Naive B cell (primary cell): ENCODE measurements at regions not wholly inside any gene's neighbourhood (a gene's known extent, or its start where the extent isn't known, plus 50 kb on each side); places are given as distances from the start of the nearest gene placed in this dataset.

Experiments used
- ATAC-seq, 2 donors: fragments of 150-1000 bp; cut with Tn5 transposase; 2 replicates each; pipeline ENCODE4 v1.10.0; 2021; ENCODE audit warnings: low read depth in 2 of 2, mild to moderate bottlenecking in 2 of 2, moderate library complexity in 2 of 2
- DNase-seq: peaks from one replicate; pipeline ENCODE4 v3.0.0; 2022
- H3K27ac Mint-ChIP-seq, 6 donors: one replicate each; pipeline ENCODE4 v1.8.0; 2020 to 2022; ENCODE audit warnings: mild to moderate bottlenecking in 6 of 6, mixed read lengths in 6 of 6, moderate library complexity in 5 of 6, inconsistent platforms in 2 of 6
- H3K27me3 Mint-ChIP-seq, 3 donors: one replicate each; pipeline ENCODE4 v1.8.0; 2021 to 2022; ENCODE audit warnings: mixed read lengths in 3 of 3, mild to moderate bottlenecking in 1 of 3
- H3K36me3 Mint-ChIP-seq, 2 donors: one replicate each; pipeline ENCODE4 v1.8.0; 2020 to 2022; ENCODE audit warnings: mixed read lengths in 2 of 2, inconsistent platforms in 1 of 2, mild to moderate bottlenecking in 1 of 2
- H3K4me1 Mint-ChIP-seq, 3 donors: one replicate each; pipeline ENCODE4 v1.8.0; 2020 to 2022; ENCODE audit warnings: mixed read lengths in 3 of 3, inconsistent platforms in 1 of 3, mild to moderate bottlenecking in 1 of 3, moderate library complexity in 1 of 3
- H3K4me3 Mint-ChIP-seq, 8 donors: one replicate each; pipeline ENCODE4 v1.8.0; 2020 to 2022; ENCODE audit warnings: mild to moderate bottlenecking in 8 of 8, mixed read lengths in 8 of 8, moderate library complexity in 8 of 8, inconsistent platforms in 2 of 8
- H3K9me3 Mint-ChIP-seq, 7 donors: one replicate each; pipeline ENCODE4 v1.8.0; 2020 to 2022; ENCODE audit warnings: mixed read lengths in 7 of 7, mild to moderate bottlenecking in 5 of 7, inconsistent platforms in 2 of 7, moderate library complexity in 1 of 7

GRCh38 chr1:199784138-199784895, 243.2 kb upstream of the NR5A2 start:
- ATAC-seq = no peak
- no peak for DNase-seq
- Mint-ChIP-seq H3K4me3 (no peak overlapping the region), H3K36me3 (no peaks in the 10 kb centered on the region), H3K27ac (no peak overlapping the region), H3K27me3 (peaks cover 0 to 6% (median 0%) of the 10 kb centered on the region in 3 donors), H3K4me1 (peaks cover 0 to 5% (median 0%) of the 10 kb centered on the region in 3 donors), H3K9me3 (peaks cover 0 to 5% (median 0%) of the 10 kb centered on the region in 7 donors)

- Mint-ChIP-seq H3K9me3 (peaks cover 0 to 3% (median 0%) of the 10 kb centered on the region in 7 donors), H3K36me3 (no peaks in the 10 kb centered on the region), H3K27ac (no peak overlapping the region), H3K27me3 (peaks cover 0 to 6% (median 0%) of the 10 kb centered on the region in 3 donors), H3K4me1 (peaks cover 0 to 5% (median 0%) of the 10 kb centered on the region in 3 donors), H3K4me3 (no peak overlapping the region)
- DNase-seq (no peak), ATAC-seq (no peak)
Measured at GRCh38 chr1:199786695-199787094, 240.8 kb upstream of the NR5A2 start.

- no peak for DNase-seq
- Mint-ChIP-seq H3K27ac (no peak overlapping the region), H3K4me1 (no peaks in the 10 kb centered on the region), H3K36me3 (no peaks in the 10 kb centered on the region), H3K4me3 (no peak overlapping the region), H3K9me3 (no peaks in the 10 kb centered on the region), H3K27me3 (peaks cover 0 to 6% (median 0%) of the 10 kb centered on the region in 3 donors)
- ATAC-seq = no peak
Measured at GRCh38 chr1:199789141-199789540, 238.4 kb upstream of the NR5A2 start.

GRCh38 chr1:199791495-199791894, 236.0 kb upstream of the NR5A2 start:
- no peaks in the 10 kb centered on the region for H3K36me3 Mint-ChIP-seq
- ATAC-seq = no peak

GRCh38 chr1:199792874-199793273, 234.6 kb upstream of the NR5A2 start:
- Mint-ChIP-seq H3K9me3 (peaks cover 0 to 5% (median 3%) of the 10 kb centered on the region in 7 donors), H3K4me1 (no peaks in the 10 kb centered on the region), H3K4me3 (no peak overlapping the region), H3K27me3 (peaks cover 0 to 8% (median 8%) of the 10 kb centered on the region in 3 donors), H3K36me3 (no peaks in the 10 kb centered on the region), H3K27ac (no peak overlapping the region)
- ATAC-seq = no peak
- no peak for DNase-seq

More at GRCh38 chr1:199791495-199791894, 236.0 kb upstream of the NR5A2 start:
- Mint-ChIP-seq H3K4me1 (no peaks in the 10 kb centered on the region), H3K9me3 (peaks cover 0 to 5% (median 3%) of the 10 kb centered on the region in 7 donors), H3K27me3 (peaks cover 0 to 4% (median 0%) of the 10 kb centered on the region in 3 donors), H3K27ac (no peak overlapping the region), H3K4me3 (no peak overlapping the region)
- DNase-seq = no peak

GRCh38 chr1:199794105-199794863, 233.2 kb upstream of the NR5A2 start:
- H3K9me3 Mint-ChIP-seq = peaks cover 0 to 5% (median 3%) of the 10 kb centered on the region in 7 donors

GRCh38 chr1:199799116-199799515, 228.4 kb upstream of the NR5A2 start:
- H3K4me1 Mint-ChIP-seq = no peaks in the 10 kb centered on the region
- no peaks in the 10 kb centered on the region for H3K36me3 Mint-ChIP-seq
- peaks cover 0 to 5% (median 3%) of the 10 kb centered on the region in 7 donors for H3K9me3 Mint-ChIP-seq
- no peak overlapping the region for H3K4me3 Mint-ChIP-seq
- H3K27ac Mint-ChIP-seq = no peak overlapping the region
- peaks cover 6 to 20% (median 16%) of the 10 kb centered on the region in 3 donors for H3K27me3 Mint-ChIP-seq
- DNase-seq = no peak
- ATAC-seq = no peak

More at GRCh38 chr1:199794105-199794863, 233.2 kb upstream of the NR5A2 start:
- Mint-ChIP-seq H3K4me1 (no peaks in the 10 kb centered on the region), H3K27ac (no peak overlapping the region), H3K27me3 (peaks cover 0 to 12% (median 8%) of the 10 kb centered on the region in 3 donors), H3K36me3 (no peaks in the 10 kb centered on the region), H3K4me3 (no peak overlapping the region)
- DNase-seq (no peak), ATAC-seq (no peak)

GRCh38 chr1:199804526-199804925, 223.0 kb upstream of the NR5A2 start:
- H3K27me3 Mint-ChIP-seq = peaks cover 6 to 27% (median 24%) of the 10 kb centered on the region in 3 donors
- no peaks in the 10 kb centered on the region for H3K36me3 Mint-ChIP-seq
- no peaks in the 10 kb centered on the region for H3K9me3 Mint-ChIP-seq
- H3K4me1 Mint-ChIP-seq = no peaks in the 10 kb centered on the region
- no peak overlapping the region for H3K27ac Mint-ChIP-seq
- H3K4me3 Mint-ChIP-seq = no peak overlapping the region
- DNase-seq (no peak), ATAC-seq (no peak)

- ATAC-seq = no peak
Measured at GRCh38 chr1:199808110-199808870, 219.2 kb upstream of the NR5A2 start.

GRCh38 chr1:199809311-199809710, 218.2 kb upstream of the NR5A2 start:
- Mint-ChIP-seq H3K4me1 (no peaks in the 10 kb centered on the region), H3K4me3 (no peak overlapping the region), H3K9me3 (peaks cover 0 to 3% (median 0%) of the 10 kb centered on the region in 7 donors), H3K36me3 (no peaks in the 10 kb centered on the region), H3K27me3 (peaks cover 16 to 36% (median 29%) of the 10 kb centered on the region in 3 donors), H3K27ac (no peak overlapping the region)
- DNase-seq (no peak), ATAC-seq (no peak)

More at GRCh38 chr1:199808110-199808870, 219.2 kb upstream of the NR5A2 start:
- H3K27me3 Mint-ChIP-seq = peaks cover 13 to 29% (median 27%) of the 10 kb centered on the region in 3 donors
- H3K27ac Mint-ChIP-seq = no peak overlapping the region
- no peaks in the 10 kb centered on the region for H3K9me3 Mint-ChIP-seq
- H3K4me3 Mint-ChIP-seq = no peak overlapping the region
- H3K36me3 Mint-ChIP-seq = no peaks in the 10 kb centered on the region
- no peak for DNase-seq
- no peaks in the 10 kb centered on the region for H3K4me1 Mint-ChIP-seq

- Mint-ChIP-seq H3K4me1 (peaks cover 0 to 3% (median 2%) of the 10 kb centered on the region in 3 donors), H3K27me3 (peaks cover 15 to 31% (median 20%) of the 10 kb centered on the region in 3 donors), H3K36me3 (peaks cover 0 to 5% of the 10 kb centered on the region in 2 donors), H3K27ac (no peak overlapping the region), H3K4me3 (no peak overlapping the region), H3K9me3 (peaks cover 2 to 10% (median 5%) of the 10 kb centered on the region in 7 donors)
- ATAC-seq = no peak
- no peak for DNase-seq
Measured at GRCh38 chr1:199811163-199811562, 216.3 kb upstream of the NR5A2 start.

GRCh38 chr1:199813198-199813597, 214.3 kb upstream of the NR5A2 start:
- H3K4me1 Mint-ChIP-seq = peaks cover 0 to 4% (median 2%) of the 10 kb centered on the region in 3 donors
- peaks cover 0 to 8% of the 10 kb centered on the region in 2 donors for H3K36me3 Mint-ChIP-seq
- DNase-seq = no peak
- no peak for ATAC-seq
- H3K27ac Mint-ChIP-seq = no peak overlapping the region
- peaks cover 3 to 24% (median 8%) of the 10 kb centered on the region in 7 donors for H3K9me3 Mint-ChIP-seq
- peaks cover 11 to 25% (median 20%) of the 10 kb centered on the region in 3 donors for H3K27me3 Mint-ChIP-seq
- H3K4me3 Mint-ChIP-seq = no peak overlapping the region

GRCh38 chr1:199815947-199816346, 211.6 kb upstream of the NR5A2 start:
- peaks cover 0 to 8% of the 10 kb centered on the region in 2 donors for H3K36me3 Mint-ChIP-seq
- H3K4me3 Mint-ChIP-seq = no peak overlapping the region
- H3K27me3 Mint-ChIP-seq = peaks cover 25 to 46% (median 30%) of the 10 kb centered on the region in 3 donors
- no peak overlapping the region for H3K27ac Mint-ChIP-seq
- H3K9me3 Mint-ChIP-seq = peaks cover 3 to 24% (median 8%) of the 10 kb centered on the region in 7 donors
- no peak for DNase-seq
- peaks cover 0 to 4% (median 2%) of the 10 kb centered on the region in 3 donors for H3K4me1 Mint-ChIP-seq
- peak in 1 of 2 donors; percentile 20 for ATAC-seq
